MM.1S (cell line): ENCODE measurements at regions not wholly inside any gene's neighbourhood (a gene's known extent, or its start where the extent isn't known, plus 50 kb on each side); places are given as distances from the start of the nearest gene placed in this dataset.

ENCODE experiments used
- EZH2 ChIP-seq: fragments of 300-600 bp; sonication (generic); optimal IDR thresholded peaks from 2 replicates; pipeline ENCODE3; 2017; ENCODE audit warnings: low read depth, mild to moderate bottlenecking, antibody characterized with exemption, low read length, mixed read lengths
- TF ChIP-seq, protein P1 (sequence below): fragments of 300-600 bp; sonication (generic); IDR thresholded peaks from 2 replicates; pipeline ENCODE4 v1.5.1; 2016; ENCODE audit warnings: antibody characterized with exemption, low read length, mixed read lengths

DNA sequence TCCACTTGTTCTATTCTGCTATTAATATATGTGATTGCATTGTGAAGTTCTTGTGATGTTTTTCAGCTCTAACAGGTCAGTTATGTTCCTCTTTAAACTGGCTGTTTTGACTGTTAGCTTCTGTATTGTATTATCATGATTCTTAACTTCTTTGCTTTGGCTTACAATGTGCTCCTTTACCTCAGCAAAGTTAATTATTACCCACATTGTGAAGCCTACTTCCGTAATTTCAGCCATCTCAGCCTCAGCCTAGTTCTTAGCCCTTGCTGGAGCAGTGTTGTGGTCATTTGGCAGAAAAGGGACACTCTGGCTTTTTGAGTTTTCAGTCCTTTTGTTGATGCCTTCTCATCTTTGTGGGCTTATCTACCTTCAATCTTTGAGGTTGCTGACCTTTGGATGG is 440.2 kb downstream of the TBC1D32 start:
- TF ChIP-seq, protein P1, sequence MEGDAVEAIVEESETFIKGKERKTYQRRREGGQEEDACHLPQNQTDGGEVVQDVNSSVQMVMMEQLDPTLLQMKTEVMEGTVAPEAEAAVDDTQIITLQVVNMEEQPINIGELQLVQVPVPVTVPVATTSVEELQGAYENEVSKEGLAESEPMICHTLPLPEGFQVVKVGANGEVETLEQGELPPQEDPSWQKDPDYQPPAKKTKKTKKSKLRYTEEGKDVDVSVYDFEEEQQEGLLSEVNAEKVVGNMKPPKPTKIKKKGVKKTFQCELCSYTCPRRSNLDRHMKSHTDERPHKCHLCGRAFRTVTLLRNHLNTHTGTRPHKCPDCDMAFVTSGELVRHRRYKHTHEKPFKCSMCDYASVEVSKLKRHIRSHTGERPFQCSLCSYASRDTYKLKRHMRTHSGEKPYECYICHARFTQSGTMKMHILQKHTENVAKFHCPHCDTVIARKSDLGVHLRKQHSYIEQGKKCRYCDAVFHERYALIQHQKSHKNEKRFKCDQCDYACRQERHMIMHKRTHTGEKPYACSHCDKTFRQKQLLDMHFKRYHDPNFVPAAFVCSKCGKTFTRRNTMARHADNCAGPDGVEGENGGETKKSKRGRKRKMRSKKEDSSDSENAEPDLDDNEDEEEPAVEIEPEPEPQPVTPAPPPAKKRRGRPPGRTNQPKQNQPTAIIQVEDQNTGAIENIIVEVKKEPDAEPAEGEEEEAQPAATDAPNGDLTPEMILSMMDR = no peak
- no peak for TF ChIP-seq EZH2
